ELR (cell line): ENCODE measurements at regions not wholly inside any gene's neighbourhood (a gene's known extent, or its start where the extent isn't known, plus 50 kb on each side); places are given as distances from the start of the nearest gene placed in this dataset.

Experiments
- DNase-seq: peaks from one replicate; pipeline ENCODE4 v3.0.0-alpha.2; 2015; ENCODE audit warnings: low read depth

DNA sequence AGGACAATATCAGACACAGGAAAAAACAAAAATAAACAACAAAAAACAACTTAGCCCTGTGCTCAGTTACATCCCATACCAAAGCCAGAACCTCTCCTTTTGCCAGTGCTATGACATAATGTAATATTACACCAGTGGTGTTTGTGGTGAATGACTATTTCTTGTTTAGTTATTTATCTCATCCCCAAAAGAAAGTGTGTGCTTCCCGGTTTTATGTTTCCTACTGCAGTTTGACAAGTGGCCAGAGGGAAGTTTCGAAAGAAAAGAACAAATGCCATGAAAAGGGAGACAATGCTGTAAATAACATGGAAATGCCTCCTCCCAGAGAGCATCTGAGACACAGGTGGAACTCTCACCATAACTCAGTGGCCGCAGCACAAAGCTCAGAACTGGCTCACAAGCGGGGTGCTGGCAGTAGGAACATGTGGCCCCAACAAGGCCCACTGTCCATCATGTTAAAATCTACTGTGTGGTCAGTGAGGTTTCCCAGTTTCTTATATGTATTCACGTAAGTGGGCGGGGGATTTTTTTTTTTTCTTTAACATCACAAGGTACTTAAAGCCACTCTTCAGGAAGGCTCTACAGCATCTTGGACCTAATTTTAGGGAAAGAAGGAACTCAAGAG lies 158.2 kb downstream of the BARHL2 start:
- no peak for DNase-seq

DNA sequence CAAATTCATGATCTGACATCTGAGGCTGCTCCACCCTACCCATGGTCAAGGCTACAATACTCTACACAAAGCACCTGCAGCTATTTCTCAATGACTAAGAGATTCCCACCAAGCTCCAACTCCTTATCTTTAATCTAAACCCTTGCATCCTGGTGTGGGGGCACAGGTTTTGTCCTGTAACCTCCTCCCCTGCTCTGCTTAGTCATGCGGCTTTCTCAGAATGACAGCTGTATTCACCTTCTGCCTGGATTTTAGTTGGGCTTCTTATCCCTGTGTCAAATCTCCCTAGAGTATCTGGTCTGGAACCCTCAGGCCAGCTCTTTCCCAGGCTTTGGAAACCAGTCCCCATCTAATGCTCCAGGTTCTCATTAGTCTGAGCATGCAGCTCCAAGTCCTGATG lies 159.0 kb downstream of the BARHL2 start:
- no peak for DNase-seq

DNA sequence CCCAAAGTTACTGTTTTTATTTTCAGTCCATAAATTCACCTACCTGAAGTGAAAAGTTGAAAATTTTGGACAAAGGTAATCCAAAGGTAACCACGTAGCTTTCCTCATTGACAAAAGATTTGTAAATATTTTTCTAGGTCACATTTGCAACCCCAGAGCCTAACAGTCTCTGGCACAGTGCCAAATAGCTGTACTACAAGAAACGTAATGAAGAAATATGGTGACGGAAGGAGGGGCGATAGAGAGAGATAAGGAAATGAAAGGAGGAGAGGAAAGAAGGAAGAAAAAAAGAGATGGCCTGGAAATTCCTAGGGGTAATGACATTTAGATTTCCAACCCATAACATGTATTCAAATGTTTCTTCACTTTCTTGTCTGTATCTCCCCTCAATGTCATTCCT lies 159.4 kb downstream of the BARHL2 start:
- no peak for DNase-seq

DNA sequence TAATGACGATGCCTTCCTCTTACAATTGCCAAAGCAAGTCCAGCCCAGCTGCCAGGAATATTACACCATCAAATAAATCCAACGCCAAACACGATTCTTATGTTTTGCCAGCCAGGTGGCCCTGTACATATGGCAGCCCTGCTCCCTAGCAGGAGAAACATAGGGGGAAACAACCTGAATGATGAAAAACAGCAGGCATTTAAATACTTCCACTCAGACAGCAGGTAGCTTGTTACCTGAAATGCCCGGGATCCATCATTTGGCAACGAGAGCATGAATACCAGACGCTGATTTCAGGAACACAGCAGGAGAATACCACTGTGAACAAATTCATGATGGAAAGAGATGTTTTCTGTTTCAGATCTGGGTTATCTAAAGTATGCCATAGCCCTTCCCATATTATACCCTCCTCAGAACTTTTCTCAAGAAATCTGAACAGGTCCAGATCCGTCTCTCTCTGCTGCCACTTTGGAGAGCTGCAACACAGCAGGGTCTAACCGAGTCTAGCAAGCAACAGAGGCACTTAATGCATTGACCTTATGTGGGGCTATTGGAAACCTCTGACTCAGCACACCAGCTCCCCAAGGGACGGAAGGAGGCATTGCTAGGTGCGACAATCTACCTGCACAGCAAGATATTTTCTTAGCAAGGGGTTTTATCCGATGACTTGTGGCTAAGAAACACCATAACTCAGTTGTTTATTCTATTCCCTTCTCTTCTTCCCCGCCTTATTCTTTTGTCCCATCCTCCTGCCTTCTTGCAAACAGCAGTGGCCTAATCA lies 166.3 kb downstream of the BARHL2 start:
- DNase-seq: no peak

DNA sequence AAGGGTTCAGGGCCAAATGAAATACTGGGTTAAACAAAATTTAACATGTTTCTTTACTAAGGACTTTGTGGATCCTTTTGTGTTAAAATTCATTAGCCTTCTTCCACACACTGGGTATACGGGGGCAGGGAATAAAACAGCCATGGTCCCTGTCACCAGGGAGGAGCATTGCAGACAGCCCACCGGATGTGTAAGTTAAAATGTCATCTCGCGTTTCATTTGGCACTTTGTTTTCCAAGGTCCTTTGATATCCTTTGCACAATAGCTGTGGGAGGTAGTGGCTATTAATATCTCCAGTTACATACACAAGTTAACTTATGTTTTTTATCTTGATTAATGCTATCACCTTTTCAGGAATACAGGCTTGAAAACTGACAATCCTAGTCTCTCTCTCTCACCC lies 172.7 kb downstream of the BARHL2 start:
- no peak for DNase-seq

DNA sequence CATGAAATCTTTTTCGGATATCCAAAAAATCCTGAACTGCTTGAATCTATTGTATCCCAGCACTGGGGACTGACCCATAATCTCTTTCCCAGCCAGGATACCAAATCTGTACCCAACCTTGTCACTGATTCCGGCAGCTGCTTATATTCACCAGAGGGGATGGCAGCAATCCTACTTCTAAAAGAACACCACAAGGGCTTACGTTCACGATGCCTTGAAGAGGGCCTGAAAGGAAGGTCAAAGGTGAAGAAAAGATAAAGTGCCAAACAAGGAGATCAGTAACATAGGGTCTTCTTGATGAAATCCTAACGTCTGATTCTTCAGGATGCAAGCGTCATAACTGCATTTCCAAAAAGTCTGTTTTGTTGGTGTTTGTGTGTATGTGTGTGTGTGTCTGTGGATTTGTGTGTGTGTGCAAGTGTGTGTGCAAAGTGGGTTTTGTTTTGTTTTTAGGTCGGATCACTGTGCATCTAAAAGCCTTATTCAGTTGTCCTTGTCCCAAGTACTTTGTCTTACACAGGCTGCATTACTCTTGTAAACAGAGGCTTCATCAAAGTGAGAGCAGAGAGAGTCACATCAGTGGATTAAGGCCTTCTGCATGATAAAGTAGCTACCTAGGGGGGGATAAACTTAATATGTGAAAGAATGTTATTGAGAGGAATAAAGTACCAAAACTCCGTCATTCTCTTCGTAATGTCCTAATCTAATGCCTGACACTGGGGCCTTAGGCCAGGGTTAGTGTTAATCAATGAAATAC lies 179.3 kb downstream of the BARHL2 start:
- DNase-seq: no peak

DNA sequence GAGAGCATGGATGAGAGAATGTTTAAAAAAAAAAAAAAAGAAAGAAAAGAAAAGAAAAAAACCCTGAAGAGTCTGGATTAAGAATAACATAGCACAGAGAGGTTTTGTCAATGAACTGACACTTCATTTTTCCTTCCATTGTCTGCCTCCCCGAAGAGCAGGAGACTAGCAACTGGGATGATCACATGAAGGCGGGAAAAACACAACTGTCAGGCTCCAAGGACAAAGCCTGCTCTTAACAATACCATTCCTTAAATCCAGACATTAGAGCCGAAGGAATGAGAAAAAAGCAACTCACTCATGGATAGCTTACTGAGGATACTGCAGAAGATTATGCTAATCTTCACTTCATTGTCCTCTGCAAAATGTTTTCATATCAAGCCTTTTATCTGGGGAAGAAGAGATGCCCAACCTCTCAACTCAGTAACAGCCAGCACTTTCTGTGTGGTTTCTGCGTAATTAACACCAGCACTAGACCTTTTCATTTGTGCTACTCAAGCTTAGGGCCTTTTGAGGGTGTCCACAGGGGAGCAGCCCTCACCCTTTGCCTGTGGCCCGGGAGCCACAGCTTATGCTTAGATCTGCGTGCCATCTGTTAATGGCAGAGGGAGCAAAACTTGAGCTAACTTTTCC lies 182.3 kb downstream of the BARHL2 start:
- DNase-seq: no peak

DNA sequence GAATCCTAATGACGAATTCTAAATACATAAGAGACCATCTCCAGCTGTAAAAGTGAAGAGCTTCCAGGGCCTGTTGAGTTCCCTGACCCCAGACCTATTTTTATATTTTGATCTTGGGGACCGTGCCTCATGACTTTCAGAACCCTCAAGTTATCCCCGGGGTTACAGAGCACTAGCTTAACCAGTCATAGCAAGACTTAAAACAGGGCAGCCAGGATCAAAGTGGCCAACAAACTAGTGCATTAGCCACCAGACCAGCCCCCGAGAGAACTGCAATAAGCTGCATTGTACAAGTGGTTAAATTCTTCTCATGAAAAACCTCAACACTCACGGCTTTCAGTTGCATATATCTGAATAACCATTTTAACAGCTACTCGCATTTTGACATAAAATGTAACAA lies 183.0 kb downstream of the BARHL2 start:
- DNase-seq: no peak

DNA sequence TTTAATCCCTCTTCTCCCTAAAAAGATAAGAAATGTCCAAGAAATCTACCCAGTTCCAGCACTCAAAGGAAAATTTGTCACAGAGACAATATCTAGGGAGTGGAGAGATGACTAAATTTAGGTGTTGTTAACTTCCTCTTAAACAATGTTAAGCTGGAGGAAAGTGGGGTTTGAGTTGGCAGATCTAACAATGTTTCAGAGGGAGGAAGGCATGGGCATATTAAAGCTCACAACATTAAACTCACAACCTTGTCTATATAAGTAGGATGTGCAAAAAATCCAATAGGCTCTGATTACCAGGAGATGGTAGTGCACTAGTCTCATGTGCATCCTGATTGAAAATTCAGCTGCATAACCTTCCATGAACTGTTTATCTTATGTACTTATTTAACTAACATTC lies 190.1 kb downstream of the BARHL2 start:
- no peak for DNase-seq

DNA sequence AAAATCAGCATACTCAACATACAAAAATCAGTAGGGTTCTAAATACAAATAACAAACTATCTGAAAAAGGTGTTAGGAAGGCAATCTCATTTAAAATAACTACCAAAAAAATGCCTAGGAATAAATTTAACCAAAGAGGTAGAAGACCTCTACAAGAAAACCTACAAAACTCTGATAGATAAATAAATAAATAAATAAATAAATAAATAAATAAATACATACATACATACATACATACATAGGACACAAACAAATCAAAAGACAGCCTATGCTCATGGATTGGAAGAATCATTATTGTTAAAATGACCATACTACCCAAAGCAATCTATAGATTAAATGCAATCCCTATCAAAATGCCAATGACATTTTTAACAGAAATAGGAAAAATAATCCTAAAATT lies 194.7 kb downstream of the BARHL2 start:
- DNase-seq: no peak

DNA sequence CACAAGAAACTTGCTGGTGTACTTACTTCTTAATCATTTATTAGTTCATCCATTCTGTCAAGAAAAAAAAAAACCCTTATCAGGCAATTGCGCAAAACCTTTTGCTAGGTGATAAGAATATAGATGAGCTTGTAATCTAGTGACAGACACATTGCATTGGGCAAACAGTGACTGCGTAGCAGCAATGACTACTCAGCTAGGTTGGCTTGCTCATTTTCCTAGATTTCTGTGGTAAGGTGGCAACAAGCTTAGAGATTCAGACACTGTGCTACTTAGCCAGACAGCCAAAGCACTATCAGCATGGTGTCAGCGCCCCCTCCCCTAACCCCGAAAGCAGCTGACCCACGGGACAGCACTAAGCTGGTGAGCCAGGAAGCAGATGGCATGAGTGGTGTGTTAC lies 203.1 kb downstream of the BARHL2 start:
- DNase-seq: no peak

DNA sequence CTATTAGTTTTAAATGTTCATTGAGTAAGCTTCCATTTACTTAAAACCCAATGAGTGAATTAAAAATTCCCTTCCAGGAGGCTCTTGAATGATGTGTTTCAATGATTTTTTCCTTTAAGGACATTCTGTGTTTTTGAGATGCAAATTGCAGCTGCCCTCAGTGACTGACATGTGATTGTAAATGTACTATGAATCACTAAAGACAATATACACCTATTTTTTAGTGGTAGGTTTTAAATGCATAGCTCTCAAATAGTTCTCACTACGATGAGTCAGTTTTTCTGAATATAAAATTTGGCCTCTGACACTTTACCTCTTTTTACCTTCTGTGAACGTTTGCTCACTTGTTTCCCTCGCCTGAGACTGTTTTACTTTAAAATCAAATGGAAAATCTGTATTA lies 204.7 kb downstream of the BARHL2 start:
- DNase-seq: no peak

DNA sequence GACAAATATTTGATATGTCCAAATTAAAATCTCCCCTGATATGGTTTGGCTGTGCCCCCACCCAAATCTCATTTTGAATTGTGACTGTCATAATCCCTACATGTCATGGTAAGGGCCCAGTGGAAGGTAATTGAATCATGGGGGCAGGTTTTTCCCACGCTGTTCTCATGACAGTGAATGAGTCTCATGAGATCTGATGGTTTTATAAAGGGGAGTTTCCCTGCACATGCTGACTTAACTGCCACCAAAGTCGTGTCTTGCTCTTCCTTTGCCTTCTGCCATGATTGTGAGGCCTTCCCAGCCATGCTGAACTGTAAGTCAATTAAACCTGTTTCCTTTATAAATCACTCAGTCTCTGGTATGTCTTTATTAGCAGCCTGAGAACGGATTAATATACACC lies 207.0 kb downstream of the BARHL2 start:
- no peak for DNase-seq

DNA sequence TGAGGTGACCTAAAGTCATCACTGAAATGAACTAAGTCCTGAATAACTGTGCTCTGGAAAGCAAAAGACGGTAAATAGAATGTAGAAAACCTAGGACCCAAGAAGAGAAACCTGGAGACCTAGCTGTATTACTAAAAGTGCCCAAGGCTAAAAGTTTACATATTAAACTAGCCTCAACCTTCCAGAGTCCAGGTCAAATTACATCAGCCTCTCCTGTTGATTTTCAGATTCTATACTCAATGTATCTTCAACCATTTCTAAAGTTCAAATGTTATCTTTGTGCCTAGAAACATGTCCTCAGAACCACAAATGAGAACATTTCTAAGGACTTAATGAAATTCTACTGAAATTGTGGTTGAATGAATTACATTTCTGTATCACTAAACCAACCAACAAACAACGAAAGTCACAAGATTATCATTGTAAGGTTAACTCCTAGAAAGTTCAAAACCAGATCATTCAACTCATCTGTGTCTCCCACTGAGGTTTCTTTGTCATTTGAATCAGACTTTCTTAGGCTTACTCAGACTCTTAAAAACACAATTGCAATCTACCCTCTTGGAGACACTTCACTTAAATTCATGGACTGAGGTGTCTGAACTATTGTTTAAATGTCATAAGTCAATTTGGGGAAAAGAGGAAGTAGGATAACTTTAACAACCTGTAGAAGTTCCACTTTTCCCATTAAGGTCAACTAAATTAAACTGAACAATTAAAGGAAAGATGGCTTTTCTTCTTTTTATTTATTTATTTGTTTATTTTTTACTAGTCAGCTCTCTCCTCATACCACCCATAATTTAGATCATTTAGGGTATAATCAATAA lies 207.7 kb downstream of the BARHL2 start:
- no peak for DNase-seq

DNA sequence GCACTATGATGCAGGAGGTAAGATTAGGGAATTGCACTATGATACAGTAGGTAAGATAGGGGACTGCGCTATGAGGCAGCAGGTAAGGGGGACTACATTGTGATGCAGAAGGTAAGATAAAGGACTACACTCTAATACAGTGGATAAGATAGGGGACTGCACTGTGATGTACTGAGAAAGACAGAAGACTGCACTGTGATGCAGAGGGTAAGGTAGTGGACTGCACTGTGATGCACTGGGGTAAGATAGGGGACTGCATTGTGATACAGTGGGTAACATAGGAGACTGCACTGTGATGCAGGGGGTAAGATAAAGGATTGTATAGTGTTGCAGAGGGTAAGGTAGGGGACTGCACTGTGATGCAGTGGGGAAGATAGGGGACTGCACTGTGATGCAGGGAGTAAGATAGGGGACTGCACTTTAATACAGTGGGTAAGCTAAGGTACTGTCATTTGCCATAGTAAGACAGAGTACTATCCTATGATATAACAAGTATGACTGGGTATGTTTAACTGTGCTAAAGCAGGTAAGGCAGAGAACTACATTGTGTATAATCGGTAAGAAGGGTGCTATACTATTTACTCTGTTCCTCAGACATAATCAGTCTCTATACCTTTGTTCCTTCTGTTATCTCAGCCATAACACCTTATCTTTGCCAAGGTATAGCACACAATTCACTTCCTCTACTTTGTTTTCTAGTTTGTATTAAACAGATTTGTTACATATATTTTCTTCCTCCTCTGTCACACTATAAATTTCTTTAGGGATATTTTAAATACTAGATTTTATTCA lies 208.5 kb downstream of the BARHL2 start:
- no peak for DNase-seq

DNA sequence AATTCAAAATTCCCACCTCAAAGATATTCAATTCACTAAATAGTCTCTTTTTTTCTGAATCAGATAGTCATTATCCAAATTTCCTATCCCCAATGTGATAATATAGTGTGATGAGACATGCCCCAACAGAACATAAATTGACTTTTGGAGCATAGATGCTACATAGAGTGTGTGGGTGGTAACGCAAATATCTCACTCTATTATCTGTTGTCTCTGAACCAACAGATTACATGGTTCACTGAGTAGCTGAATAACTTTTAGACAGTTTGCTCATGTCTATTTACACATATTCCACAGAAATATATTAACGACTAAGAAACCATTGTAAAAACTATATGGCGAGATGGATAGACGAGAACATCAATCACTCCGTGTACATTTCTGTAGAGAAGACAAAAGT lies 209.9 kb downstream of the BARHL2 start:
- no peak for DNase-seq

DNA sequence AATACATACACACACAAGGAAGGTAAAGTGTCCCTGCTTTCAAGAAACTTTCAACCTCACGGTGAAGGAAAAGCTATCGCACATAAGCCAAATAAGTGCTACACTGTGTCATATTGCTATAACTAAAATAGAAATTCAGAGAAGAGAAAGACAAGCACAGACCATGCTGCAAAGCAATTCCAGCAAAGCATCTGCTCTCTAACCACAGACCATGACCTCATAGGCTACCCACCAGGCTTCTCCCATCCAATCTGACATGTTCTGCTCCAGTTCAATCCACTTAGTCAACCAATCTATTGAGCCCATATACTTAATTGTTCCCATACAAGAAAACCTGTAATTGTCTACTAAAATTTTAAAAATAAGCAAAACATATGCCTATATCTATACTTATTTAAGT lies 211.3 kb downstream of the BARHL2 start:
- no peak for DNase-seq

DNA sequence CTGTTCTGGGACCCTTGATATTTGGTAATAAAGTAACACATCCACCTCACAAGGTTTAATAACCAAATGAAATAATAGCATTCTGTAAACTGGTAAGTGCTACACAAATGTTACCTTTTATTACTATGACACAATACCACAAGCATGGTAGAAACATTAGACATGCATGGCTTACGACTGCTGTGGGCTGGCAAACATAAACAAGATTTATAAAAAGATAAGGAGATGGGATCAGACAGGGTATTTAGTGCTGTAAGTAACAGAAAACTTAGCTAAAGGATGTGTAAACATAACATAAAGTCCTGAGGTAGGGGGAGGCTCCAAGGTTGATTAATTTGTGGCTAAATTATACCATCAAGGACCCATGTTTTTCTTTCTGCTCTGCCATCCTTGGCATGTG lies 212.6 kb downstream of the BARHL2 start:
- peak; percentile 27 for DNase-seq

DNA sequence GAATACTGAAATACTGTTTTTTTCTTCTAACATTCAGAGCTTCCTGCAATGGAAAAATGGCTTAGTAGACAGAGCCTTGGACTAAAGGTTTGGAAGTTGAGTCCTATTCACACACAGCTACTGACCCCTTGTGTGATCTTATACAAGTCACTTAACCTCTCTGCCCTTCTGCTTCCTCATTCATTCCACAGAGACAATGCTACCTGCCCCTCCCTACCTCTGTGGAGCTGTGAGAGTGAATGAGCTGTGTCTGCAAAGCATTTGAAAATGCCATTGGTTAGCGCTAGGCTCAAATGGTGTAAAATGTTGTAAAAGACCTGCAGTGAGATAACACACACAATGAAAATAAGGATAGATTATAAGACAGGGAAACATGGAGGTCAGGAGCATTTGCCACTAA lies 214.4 kb downstream of the BARHL2 start:
- DNase-seq: no peak

DNA sequence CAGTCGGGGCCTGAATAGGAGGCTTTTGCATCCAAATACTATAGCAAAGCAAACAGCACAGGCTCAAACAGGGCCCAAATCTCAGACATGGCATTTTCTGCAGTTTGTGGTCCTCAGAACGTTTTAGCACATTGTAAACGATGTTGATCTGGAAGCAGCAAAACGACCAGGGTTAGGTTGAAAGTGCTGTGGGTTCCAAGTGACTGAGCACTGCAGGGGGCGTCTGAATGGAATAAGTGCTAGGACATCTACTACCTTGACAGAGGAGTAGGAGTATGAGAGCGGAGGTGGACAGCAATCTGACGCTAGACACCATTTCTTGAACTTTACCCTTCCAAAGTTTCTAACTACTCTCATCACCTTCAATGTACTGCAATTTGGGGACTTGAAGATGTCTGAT lies 214.9 kb downstream of the BARHL2 start:
- no peak for DNase-seq

DNA sequence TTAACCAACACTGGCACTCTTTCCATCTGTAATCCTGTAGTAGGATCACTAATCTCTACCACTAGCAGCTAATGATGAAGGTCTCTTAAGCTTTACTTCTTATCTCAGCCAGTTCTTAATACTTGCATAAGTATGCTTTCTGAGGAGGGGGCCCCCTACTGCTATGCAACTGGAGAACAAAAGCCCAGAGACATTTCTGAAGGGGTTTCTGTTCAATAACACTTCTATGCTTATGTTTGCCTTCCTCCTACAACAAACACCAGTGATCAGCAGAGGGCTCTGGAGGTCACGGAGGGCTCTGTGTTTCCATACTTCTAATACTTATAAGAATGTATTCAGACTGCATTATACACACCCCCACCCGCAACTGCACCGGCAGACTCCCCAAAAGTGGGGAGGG lies 215.8 kb downstream of the BARHL2 start:
- no peak for DNase-seq
